ENCODE measurements at regions not wholly inside any gene's neighbourhood (a gene's known extent, or its start where the extent isn't known, plus 50 kb on each side); places are given as distances from the start of the nearest gene placed in this dataset.
A peak's percentile ranks its signal among the peaks of the same experiment; 100 is the strongest.

GRCh38 chr6:108760126-108761050 is 87.8 kb upstream of the ARMC2 start (continued):
- no peak for TF ChIP-seq BCL11A (tag by site-specific recombination; IDR thresholded peaks at IDR 0.05; ENCODE audit: low read depth)
- TF ChIP-seq ZIC2 (tag by site-specific recombination; IDR thresholded peaks at IDR 0.05) = peak; percentile 77
- TF ChIP-seq PATZ1 (tag by site-specific recombination; IDR thresholded peaks at IDR 0.05) = 0 out of 2 replicates have a peak, but pooled peaks have one; percentile 39
- TF ChIP-seq OSR2 (tag by site-specific recombination; IDR thresholded peaks at IDR 0.05) = 0 out of 2 replicates have a peak, but pooled peaks have one; percentile 14
- peak; percentile 19; the same call in 1 of the 2 replicates for TF ChIP-seq ZNF10 (tag by site-specific recombination; IDR thresholded peaks at IDR 0.05)
- no peak for TF ChIP-seq ZNF645 (tag by site-specific recombination; IDR thresholded peaks at IDR 0.05)
- TF ChIP-seq ZBTB10 (tag by site-specific recombination; IDR thresholded peaks at IDR 0.05) = no peak
- TF ChIP-seq ZNF394 (tag by site-specific recombination; IDR thresholded peaks at IDR 0.05; ENCODE audit: borderline replicate concordance) = peak; percentile 97
- no peak for TF ChIP-seq ZNF626 (tag by site-specific recombination; IDR thresholded peaks at IDR 0.05)
- TF ChIP-seq ZNF621 (tag by site-specific recombination; IDR thresholded peaks at IDR 0.05) = no peak
- peak; percentile 20; the same call in 1 of the 2 replicates for TF ChIP-seq ZEB2 (tag by site-specific recombination; IDR thresholded peaks at IDR 0.05)
- TF ChIP-seq ZNF449 (tag by site-specific recombination; IDR thresholded peaks at IDR 0.05) = 0 out of 2 replicates have a peak, but pooled peaks have one; percentile 24
- peak; percentile 82; the same call in 1 of the 2 replicates for TF ChIP-seq ZNF660 (tag by site-specific recombination; IDR thresholded peaks at IDR 0.05)

- no peak overlapping the region for H3K27ac ChIP-seq (ENCODE audit: extremely low read depth, low read depth, low read length)
- TF ChIP-seq ZNF629 (tag by site-specific recombination; IDR thresholded peaks at IDR 0.05) = no peak
- TF ChIP-seq ZBTB7A (tag by site-specific recombination; IDR thresholded peaks at IDR 0.05; ENCODE audit: low read depth) = no peak
- no peak for TF ChIP-seq ZNF354C (tag by site-specific recombination; IDR thresholded peaks at IDR 0.05; ENCODE audit: borderline replicate concordance, low read depth)
- TF ChIP-seq ZSCAN4 (tag by site-specific recombination; IDR thresholded peaks at IDR 0.05) = no peak
- TF ChIP-seq ZNF768 (tag by site-specific recombination; IDR thresholded peaks at IDR 0.05) = no peak
- no peak for TF ChIP-seq ZNF670 (tag by site-specific recombination; IDR thresholded peaks at IDR 0.05; ENCODE audit: low read depth)
- no peak for TF ChIP-seq GLI4 (tag by site-specific recombination; IDR thresholded peaks at IDR 0.05)
- no peak for TF ChIP-seq ZNF362 (tag by site-specific recombination; IDR thresholded peaks at IDR 0.05)
- no peak for TF ChIP-seq REPIN1 (tag by site-specific recombination; IDR thresholded peaks at IDR 0.05; ENCODE audit: low read depth)
- no peak for TF ChIP-seq ZNF654 (tag by site-specific recombination; IDR thresholded peaks at IDR 0.05; ENCODE audit: low read depth)
- no peak for TF ChIP-seq ZFP69B (tag by site-specific recombination; IDR thresholded peaks at IDR 0.05)
- H3K36me3 ChIP-seq (ENCODE audit: control insufficient read depth in 2 of 2, insufficient read depth in 1 of 2, low read length in 2 of 2) = no peaks in the 10 kb centered on the region
- H3K4me1 ChIP-seq (ENCODE audit: control insufficient read depth, insufficient read depth, low read length) = peaks cover 9% of the 10 kb centered on the region
- no peaks in the 10 kb centered on the region for H3K9me3 ChIP-seq (ENCODE audit: control insufficient read depth, insufficient read depth, low read depth, low read length)
- POLR2A ChIA-PET = interaction anchor here (0.7 to 1.3 kb wide), 2 partner anchors 202 to 805 kb away, joined by 3 to 5 read pairs; partner anchors contain the start of genes FOXO3 and SEC63
- CTCF ChIA-PET = interaction anchor here (0.6 kb wide), 1 partner anchor 20 kb away, joined by 3 read pairs; no protein-coding TSS in a partner anchor
- no peak overlapping the region for H3K4me3 ChIP-seq (ENCODE audit: low read depth, low read length)
These were observed 85.8 kb upstream of the ARMC2 start for GRCh38 chr6:108762394-108762793.

All from HEK293 (cell line).